Lower leg skin (tissue), 4 donors: ENCODE measurements at regions not wholly inside any gene's neighbourhood (a gene's known extent, or its start where the extent isn't known, plus 50 kb on each side); places are given as distances from the start of the nearest gene placed in this dataset.

Experiments used
- DNase-seq, 2 donors: peaks; one replicate each; pipeline ENCODE4 v3.0.0-alpha.2; 2019; ENCODE audit warnings: low spot score in 2 of 2
- H3K4me3 ChIP-seq: fragments of 200-600 bp; sonication (generic); 2 replicates; pipeline ENCODE4 v1.5.1; 2017; ENCODE audit warnings: mild to moderate bottlenecking, low read depth; ENCODE audit not compliant: poor library complexity, severe bottlenecking
- CTCF ChIP-seq, 3 donors: fragments of 450-650 bp; IDR thresholded peaks; one replicate each; pipeline ENCODE4 v1.5.1; 2016; ENCODE audit warnings: antibody characterized with exemption in 3 of 3, mild to moderate bottlenecking in 3 of 3, moderate library complexity in 2 of 3
- POLR2A ChIP-seq, 2 donors: fragments of 450-650 bp; IDR thresholded peaks; one replicate each; pipeline ENCODE4 v1.6.1; 2016 to 2017; ENCODE audit warnings: antibody characterized with exemption in 2 of 2, mild to moderate bottlenecking in 1 of 2, moderate library complexity in 1 of 2
- WGBS, 2 donors: methylation state at CpG; one replicate each; pipeline ENCODE4 v1.1.5; 2018; 5-methylcytosine and 5-hydroxymethylcytosine counted together
- intact Hi-C: fragments of 100-400 bp; cut with DNase I; formaldehyde crosslinking; loops from one replicate; pipeline ENCODE4 v1.15.0; 2023; ENCODE audit warnings: low total_unique reads

- no peak overlapping the region for H3K4me3 ChIP-seq
- no peak for DNase-seq
- no peak for TF ChIP-seq POLR2A (IDR thresholded peaks at IDR 0.05)
- no peak for TF ChIP-seq CTCF (IDR thresholded peaks at IDR 0.05)
- intact Hi-C loops: loop anchor here (5.0 kb wide), 1 partner anchor 1989 kb away; no protein-coding TSS in a partner anchor
Measured at GRCh38 chr7:9488555-9488954, 1055.1 kb downstream of the NXPH1 start.

DNA sequence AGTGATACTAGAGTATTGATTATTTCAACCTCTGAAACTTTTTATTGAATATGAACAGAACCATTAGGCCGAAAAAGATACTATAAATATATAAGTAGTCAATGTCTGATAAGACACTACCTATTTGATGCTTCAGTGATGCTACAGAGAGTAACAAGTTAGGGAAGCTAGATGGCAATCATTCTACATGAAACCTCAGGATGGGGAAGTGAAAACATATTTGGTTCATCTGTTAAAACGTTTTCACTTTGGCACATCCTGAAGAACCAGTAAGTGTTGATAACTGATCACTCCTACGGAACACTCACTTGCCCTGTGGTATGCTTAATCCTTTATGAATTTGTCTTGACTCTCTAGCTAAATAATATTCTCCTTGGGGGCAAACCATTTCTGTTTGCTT, 1064.9 kb downstream of the NXPH1 start:
- intact Hi-C loops: no loop called here
- DNase-seq: no peak
- no peak overlapping the region for H3K4me3 ChIP-seq
- WGBS, 2 donors: 30 to 55% methylated on average over 3 of the region's 3 CpGs
- TF ChIP-seq CTCF (IDR thresholded peaks at IDR 0.05) (no peak), POLR2A (IDR thresholded peaks at IDR 0.05) (no peak)

- intact Hi-C loops: no loop called here
- no peak for DNase-seq
- WGBS, 2 donors: 90 to 94% methylated on average over 1 of the region's 1 CpG
- no peak overlapping the region for H3K4me3 ChIP-seq
- TF ChIP-seq CTCF (IDR thresholded peaks at IDR 0.05) (no peak), POLR2A (IDR thresholded peaks at IDR 0.05) (no peak)
Measured at GRCh38 chr7:9502269-9502668, 1068.9 kb downstream of the NXPH1 start.

- H3K4me3 ChIP-seq: no peak overlapping the region
- TF ChIP-seq CTCF (IDR thresholded peaks at IDR 0.05) (no peak), POLR2A (IDR thresholded peaks at IDR 0.05) (no peak)
- intact Hi-C loops: no loop called here
- 84 to 85% methylated on average over 2 of the region's 2 CpGs for WGBS, 2 donors
- no peak for DNase-seq
Measured at GRCh38 chr7:9504678-9505077, 1071.3 kb downstream of the NXPH1 start.

GRCh38 chr7:9505516-9505915, 1072.1 kb downstream of the NXPH1 start:
- WGBS, 2 donors: 80 to 85% methylated on average over 2 of the region's 2 CpGs
- intact Hi-C loops: no loop called here
- H3K4me3 ChIP-seq: no peak overlapping the region
- no peak for DNase-seq
- no peak for TF ChIP-seq CTCF (IDR thresholded peaks at IDR 0.05)
- no peak for TF ChIP-seq POLR2A (IDR thresholded peaks at IDR 0.05)

DNA sequence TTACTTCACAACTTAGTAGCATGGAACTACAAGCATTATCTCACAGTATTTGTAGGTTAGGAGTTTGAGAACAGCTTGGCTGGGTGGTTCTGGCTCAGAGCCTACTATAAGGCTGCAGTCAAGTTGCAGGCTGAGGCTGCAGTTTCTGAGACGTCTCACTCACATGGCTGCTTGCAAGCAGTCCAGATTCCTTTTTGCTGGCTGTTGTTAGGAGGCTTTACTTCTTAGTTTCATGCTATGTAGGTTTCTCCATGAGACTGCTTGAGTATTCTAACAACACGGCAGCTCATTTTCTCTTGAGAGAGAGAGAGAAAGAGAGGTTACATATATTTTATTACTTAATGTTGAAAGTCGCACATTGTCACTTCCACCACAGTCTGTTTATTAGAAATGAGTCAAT, 1073.9 kb downstream of the NXPH1 start:
- no peak for DNase-seq
- TF ChIP-seq POLR2A (IDR thresholded peaks at IDR 0.05): no peak
- TF ChIP-seq CTCF (IDR thresholded peaks at IDR 0.05): no peak
- intact Hi-C loops: no loop called here
- 28 to 37% methylated on average over 3 of the region's 3 CpGs for WGBS, 2 donors
- no peak overlapping the region for H3K4me3 ChIP-seq
